ENCODE measurements at regions not wholly inside any gene's neighbourhood (a gene's known extent, or its start where the extent isn't known, plus 50 kb on each side); places are given as distances from the start of the nearest gene placed in this dataset.
A peak's percentile ranks its signal among the peaks of the same experiment; 100 is the strongest.
"Not testable (repeated sequence)": the region's sequence is repeated elsewhere in the genome, so short reads cannot be mapped to it uniquely, and the experiment has no call there.

DNA sequence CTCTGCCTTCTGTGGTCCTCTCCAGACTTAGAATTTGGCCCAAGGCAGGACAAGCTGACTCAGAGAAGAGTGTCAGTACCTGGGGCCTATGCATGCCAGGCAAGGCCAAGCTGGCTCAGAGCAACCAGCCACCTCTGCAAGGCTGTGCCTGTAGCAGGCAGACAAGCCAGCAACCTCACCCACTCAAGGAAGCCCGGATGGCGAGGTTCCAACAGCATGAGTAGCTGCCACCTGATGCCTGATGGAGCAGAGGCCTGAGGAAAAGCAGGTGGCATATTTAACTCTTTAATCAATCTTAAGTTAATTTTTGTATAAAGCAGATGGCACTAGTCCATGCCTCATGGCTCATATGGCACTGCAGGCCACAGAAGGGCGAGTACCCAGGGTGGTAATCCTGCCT lies 3595.8 kb upstream of the OR11H1 start:
- not testable (repeated sequence) for H3K27me3 ChIP-seq, H3K4me3 ChIP-seq, H3K36me3 ChIP-seq, H3K9me3 ChIP-seq
- DNase-seq: peak; percentile 20

DNA sequence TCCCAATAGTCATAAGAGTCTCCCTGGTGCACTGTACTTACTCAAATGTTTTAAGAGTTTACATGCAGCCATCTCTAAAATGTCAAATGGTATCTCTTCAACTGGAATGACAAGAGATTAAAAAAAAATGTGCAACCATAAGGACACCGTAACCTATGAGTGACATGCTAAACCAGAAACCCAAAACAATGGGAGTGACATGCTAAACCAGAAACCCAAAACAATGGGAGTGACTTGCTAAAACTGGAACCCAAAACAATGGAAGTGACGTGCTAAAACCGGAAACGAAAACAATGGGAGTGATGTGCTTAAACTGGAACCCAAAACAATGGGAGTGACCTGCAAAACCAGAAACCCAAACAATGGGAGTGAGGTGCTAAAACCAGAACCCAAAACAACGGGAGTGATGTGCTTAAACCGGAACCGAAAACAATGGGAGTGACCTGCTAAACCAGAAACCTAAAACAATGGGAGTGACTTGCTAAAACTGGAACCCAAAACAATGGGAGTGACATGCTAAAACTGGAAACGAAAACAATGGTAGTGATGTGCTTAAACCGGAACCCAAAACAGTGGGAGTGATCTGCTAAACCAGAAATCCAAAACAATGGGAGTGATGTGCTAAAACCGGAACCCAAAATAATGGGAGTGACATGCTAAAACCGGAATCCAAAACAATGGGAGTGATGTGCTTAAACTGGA lies 3559.9 kb upstream of the OR11H1 start:
- not testable (repeated sequence) for DNase-seq, H3K36me3 ChIP-seq, H3K27me3 ChIP-seq, H3K4me3 ChIP-seq, H3K9me3 ChIP-seq

DNA sequence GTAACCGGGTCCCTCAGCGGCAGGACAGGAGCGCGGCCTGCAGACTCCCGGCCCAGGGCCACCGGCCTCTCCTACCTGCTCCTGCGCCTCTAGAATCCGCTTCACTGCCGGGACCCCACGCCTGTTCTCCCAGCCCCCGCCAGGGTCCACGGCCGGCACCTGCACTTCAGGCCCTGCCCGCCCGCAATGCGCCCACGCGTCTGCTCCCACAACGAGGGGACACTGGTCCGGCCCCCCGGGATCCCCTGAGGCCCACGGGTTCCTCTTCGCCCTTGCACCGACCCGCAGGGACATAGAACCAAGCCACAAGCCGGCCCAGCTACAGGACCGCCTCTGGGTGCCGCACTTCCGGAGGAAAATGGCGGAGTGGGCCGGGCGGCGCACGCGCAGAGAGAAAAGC lies 3554.1 kb upstream of the OR11H1 start:
- not testable (repeated sequence) for H3K9me3 ChIP-seq, DNase-seq, H3K36me3 ChIP-seq, H3K27me3 ChIP-seq, H3K4me3 ChIP-seq
